NCI-H1092 treated with DMSO at 0.1 percent for 48 hours (cell line): ENCODE measurements at regions not wholly inside any gene's neighbourhood (a gene's known extent, or its start where the extent isn't known, plus 50 kb on each side); places are given as distances from the start of the nearest gene placed in this dataset.
"Not testable (repeated sequence)": the region's sequence is repeated elsewhere in the genome, so short reads cannot be mapped to it uniquely, and the experiment has no call there.

Experiments
- DNase-seq: peaks from one replicate; lab custom pipeline; 2025; lab: John Stamatoyannopoulos, UW

GRCh38 chr1:101420406-101420805, 183.6 kb downstream of the S1PR1 start:
- DNase-seq: no peak

DNA sequence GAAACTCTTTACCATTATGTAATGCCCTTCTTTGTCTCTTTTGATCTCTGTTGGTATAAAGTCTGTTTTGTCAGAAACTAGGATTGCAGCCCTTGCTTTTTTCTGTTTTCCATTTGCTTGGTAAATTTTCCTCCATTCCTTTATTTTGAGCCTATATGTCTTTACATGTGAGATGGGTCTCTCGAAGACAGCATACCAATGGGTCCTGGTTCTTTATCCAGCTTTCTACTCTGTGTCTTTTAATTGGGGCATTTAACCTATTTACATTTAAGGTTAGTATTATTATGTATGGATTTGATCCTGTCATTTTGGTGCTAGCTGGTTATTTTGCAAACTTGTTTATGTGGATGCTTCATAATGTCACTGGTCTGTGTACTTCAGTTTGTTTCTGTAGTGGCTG, 191.3 kb downstream of the S1PR1 start:
- DNase-seq: not testable (repeated sequence)

GRCh38 chr1:101428562-101428961, 191.7 kb downstream of the S1PR1 start:
- no peak for DNase-seq

GRCh38 chr1:101431956-101432510, 195.2 kb downstream of the S1PR1 start:
- DNase-seq: no peak

- DNase-seq: no peak
Measured at GRCh38 chr1:101435831-101436511, 199.2 kb downstream of the S1PR1 start.

DNA sequence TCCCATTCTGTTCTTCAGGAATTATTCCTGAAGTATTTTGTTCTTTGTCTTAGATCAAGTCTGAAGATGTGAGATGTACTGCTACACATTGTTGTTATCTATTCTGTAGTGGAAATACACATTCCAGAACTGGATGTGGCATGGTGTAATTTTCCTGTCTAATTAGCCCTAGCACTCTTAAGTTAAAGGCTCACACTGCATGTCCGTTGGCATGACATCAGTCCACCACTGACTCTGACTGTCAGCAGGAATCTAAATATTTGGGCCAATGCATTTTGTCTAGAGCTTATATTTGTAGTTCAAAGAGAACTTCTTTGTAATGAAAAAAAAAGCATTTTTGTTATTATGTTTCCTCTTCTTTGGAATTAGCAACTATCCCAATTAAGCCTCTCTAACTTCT, 201.0 kb downstream of the S1PR1 start:
- no peak for DNase-seq

- DNase-seq: no peak
Measured at GRCh38 chr1:101438359-101438758, 201.5 kb downstream of the S1PR1 start.

DNA sequence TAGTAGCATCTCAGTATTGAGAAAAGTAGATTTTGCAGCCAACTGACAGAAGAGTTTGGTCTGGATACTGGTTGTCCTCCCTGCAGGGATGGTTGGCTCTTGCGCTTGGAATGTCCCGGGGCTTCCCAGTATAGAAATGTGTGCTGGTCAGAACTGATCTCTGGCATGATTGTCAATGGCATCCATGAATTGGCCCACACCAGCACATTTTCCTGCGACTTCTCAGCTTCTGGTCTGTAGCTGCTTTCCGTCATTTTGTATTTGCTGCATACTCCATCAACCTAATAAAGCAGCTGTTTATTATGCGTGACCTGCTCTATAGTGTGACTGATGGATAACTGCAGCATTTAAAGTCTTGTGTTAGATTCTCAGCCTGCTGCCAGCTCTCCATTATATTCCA, 203.7 kb downstream of the S1PR1 start:
- no peak for DNase-seq

GRCh38 chr1:101444381-101444780, 207.6 kb downstream of the S1PR1 start:
- no peak for DNase-seq

DNA sequence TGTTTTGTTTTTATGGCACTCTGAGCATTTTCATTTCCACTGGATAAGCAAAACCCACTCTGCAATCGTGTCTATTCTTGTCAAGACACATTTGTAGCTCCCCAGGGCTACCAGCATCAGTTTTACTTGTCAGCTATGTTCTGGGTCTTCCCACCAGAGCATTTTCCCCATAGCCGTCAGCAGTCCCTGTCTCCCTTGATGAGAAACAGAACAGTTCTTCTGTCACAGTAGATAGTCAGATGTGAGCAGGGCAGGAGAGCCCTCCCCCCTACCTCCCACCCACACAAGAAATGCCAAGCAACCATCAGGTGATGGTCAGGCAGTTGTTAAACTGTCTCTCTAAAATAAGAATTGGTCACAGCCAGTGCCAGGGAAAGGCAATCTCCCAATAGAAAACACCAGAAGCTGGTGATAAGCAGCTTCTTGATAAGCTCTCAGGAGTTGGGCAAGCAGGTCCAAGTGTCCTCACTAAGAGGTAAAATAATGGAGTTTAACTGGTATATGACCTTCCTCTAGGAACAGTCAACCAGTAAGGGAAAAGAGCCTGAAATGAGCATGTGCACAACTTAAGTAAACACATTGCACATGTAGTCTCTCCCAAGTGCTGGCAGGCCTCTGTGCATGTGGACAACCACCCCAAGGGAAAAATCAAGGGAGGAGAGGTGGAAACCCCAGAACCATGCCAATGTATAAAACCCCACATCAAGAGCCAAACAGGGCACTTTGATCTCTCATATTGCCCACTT, 208.2 kb downstream of the S1PR1 start:
- DNase-seq: no peak

- no peak for DNase-seq
Measured at GRCh38 chr1:101448018-101448417, 211.2 kb downstream of the S1PR1 start.

DNA sequence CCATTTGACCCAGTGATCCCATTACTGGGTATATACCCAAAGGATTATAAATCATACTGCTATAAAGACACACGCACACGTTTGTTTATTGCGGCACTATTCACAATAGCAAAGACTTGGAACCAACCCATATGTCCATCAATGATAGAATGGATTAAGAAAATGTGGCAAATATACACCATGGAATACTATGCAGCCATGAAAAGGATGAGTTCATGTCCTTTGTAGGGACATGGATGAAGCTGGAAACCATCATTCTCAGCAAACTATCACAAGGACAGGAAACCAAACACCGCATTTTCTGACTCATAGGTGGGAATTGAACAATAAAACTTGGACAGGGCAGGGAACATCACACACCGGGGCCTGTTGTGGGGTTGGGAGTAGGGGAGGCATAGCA, 213.9 kb downstream of the S1PR1 start:
- not testable (repeated sequence) for DNase-seq

- DNase-seq: no peak
Measured at GRCh38 chr1:101451888-101452287, 215.1 kb downstream of the S1PR1 start.

DNA sequence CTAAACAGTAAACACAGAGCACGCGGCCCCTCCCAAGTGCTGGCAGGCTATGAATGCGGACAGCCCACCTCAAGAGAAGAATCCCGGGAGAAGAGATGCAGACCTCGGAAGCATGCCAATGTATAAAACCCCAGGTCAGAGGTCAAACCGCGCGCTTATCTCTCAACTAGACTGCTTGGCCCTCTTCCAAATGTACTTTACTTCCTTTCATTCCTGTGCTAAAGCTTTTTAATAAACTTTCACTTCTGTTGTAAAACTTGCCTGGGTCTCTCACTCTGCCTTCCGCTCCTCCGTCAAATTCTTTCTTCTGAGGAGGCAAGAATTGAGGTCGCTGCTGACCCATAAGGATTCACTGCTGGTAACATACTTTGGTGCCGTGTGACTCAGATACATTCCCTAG, 216.0 kb downstream of the S1PR1 start:
- no peak for DNase-seq

DNA sequence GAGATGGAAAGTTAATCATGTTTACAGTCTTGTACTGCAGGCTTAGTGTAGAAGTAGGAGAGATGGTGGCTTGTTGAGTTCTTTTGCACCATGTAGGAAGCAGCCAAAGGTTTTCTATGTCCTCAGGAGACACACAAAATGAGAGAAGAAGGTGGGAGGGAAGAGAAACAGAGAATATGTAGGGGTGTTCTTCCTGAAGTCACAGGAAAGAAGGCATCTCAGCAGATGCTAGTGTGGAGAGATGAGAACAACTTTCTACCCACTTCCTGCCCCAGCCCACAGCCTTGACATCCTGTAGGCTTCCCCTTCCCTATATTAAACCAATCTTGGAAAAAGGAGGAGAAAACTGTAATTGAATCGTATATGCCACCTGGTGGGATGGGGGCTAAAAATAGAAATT, 217.0 kb downstream of the S1PR1 start:
- DNase-seq: no peak

DNA sequence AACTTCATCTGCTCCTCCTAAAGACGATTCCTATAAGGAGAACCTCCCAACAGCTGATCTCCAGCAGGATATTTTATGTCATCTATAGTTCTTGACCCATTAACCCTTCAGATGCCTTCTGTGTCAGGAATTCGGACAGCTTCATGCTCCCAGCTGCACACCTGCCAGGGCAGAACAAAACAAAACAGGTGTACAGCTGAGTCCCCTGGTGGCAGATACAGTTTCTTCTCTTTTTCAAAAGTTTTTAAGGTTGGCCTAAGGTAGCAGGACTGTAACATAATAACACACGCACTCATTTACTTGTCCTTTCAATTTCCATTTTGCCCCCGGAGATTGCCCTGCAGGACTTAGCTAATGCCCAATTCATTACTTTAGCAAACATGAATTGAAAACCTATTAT, 218.3 kb downstream of the S1PR1 start:
- DNase-seq: no peak

GRCh38 chr1:101460739-101461138, 223.9 kb downstream of the S1PR1 start:
- DNase-seq: peak; percentile 56

- no peak for DNase-seq
Measured at GRCh38 chr1:101463195-101463594, 226.4 kb downstream of the S1PR1 start.

DNA sequence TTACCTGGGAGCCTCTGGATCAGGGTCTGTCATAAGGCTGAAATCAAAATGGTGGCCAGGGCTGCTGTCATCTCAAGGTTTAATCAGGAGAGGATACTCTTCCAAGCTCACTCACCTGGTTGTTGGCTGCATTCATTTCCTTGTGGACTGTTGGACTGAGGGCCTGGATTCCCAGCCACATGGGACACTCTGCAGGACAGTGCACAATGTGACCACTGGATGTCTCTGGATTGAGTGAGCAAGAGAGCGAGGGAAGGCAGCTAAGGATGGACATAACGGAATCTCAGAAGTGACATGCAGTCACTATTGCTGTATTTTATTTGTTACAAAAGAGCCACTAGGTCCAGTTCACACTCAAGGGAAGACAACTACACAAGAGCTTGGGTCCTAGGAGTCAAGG, 229.1 kb downstream of the S1PR1 start:
- no peak for DNase-seq

- DNase-seq: no peak
Measured at GRCh38 chr1:101474039-101474665, 237.3 kb downstream of the S1PR1 start.

DNA sequence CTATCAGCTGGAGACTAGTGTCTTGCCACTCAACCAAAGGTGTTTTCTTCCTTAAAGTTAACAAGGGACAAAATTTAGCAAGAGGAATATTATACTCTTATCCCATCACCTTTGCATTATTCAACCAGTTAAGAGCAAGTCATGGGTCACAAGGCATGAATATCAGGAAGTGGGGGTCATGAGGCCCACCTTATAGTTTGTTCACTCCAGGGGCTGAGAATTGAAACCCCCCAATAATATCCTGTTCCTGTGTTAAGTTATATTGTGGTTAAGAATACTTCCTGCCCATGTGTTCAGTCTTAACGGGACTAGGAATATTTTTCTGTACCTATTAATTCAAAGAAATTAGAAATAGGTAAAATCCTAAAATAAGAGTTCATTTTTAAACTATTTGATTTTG, 239.7 kb downstream of the S1PR1 start:
- no peak for DNase-seq

- no peak for DNase-seq
Measured at GRCh38 chr1:101479945-101480344, 243.1 kb downstream of the S1PR1 start.

DNA sequence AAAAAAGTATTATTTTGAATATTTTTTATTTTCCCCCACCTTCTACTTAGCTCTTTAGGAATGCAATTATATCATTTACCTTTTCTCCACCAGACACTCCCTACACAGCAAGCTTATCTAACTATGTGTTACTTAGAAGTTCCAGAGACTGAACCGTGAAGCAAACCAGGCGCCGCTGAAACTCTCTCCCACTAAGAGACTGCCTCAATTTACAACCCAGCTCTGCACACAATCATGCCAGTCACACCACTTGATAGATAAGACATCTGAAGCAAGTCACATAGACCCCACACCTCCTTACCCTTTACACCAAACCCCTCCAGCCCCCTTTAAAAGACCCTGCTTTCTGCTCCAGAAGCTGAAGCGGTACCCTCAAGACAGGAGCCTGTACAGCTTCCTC, 245.5 kb downstream of the S1PR1 start:
- DNase-seq: no peak
